ENCODE measurements at regions not wholly inside any gene's neighbourhood (a gene's known extent, or its start where the extent isn't known, plus 50 kb on each side); places are given as distances from the start of the nearest gene placed in this dataset.

DNA sequence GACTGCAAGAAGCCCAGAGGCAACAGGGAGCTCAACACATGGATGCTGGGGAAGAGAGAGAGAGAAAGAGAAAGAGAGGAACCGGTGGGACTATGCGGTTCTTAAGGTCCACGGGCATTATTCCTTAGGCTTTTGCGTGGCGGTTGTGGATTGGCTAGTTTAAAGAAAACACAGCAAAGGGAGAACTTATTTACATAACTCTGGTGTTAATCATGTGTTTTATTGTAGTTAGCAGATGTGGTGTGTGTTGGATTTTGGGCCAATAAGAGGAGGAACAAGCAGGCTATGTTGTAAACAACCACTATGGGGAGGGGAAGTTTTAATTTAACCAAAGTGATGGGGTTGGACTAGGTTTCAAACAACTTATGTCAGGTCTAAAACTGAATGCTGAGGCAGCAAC, 275.3 kb upstream of the KLF12 start:
- Histone ChIP-seq H4K20me1 (ENCODE audit: insufficient read depth, low read length) (no peaks in the 10 kb centered on the region), H3K4me2 (replicated peaks; ENCODE audit: extremely low read depth, low read length, poor library complexity, severe bottlenecking) (no peak overlapping the region), H3K36me3 (replicated peaks in 1 of 2; ENCODE audit: control insufficient read depth in 1 of 2, insufficient read depth in 2 of 2, low read length in 2 of 2) (no peaks in the 10 kb centered on the region), H3K9ac (ENCODE audit: insufficient read depth, low read length, poor library complexity, severe bottlenecking) (no peak overlapping the region), H3K9me3 (replicated peaks in 1 of 2; ENCODE audit: control insufficient read depth in 1 of 2, insufficient read depth in 1 of 2, low read length in 2 of 2) (peaks cover 15 to 21% of the 10 kb centered on the region in 2 donors), H3K4me3 (replicated peaks in 1 of 3; ENCODE audit: low read depth in 2 of 3, low read length in 3 of 3) (no peak overlapping the region), H3K27me3 (ENCODE audit: control insufficient read depth in 2 of 2, insufficient read depth in 2 of 2, low read length in 2 of 2) (no peaks in the 10 kb centered on the region), H3K27ac (ENCODE audit: low read depth in 1 of 2, low read length in 2 of 2) (no peak overlapping the region), H3K4me1 (ENCODE audit: control insufficient read depth in 1 of 2, insufficient read depth in 2 of 2, low read length in 2 of 2) (no peaks in the 10 kb centered on the region), H2AFZ (ENCODE audit: insufficient read depth, low read depth, low read length, poor library complexity, severe bottlenecking) (no peak overlapping the region), H3K79me2 (ENCODE audit: insufficient read depth, low read length) (no peaks in the 10 kb centered on the region)
- peaks cover 3 to 24% (median 13%) of the 10 kb centered on the region in 7 donors for H3K9me3 Mint-ChIP-seq
- H3K27me3 Mint-ChIP-seq (ENCODE audit: low read depth in 3 of 3), result peaks cover 0 to 2% (median 0%) of the 10 kb centered on the region in 3 donors
- intact Hi-C loops (cut with micrococcal nuclease), result no loop called here
- H3K36me3 Mint-ChIP-seq, result no peaks in the 10 kb centered on the region
- TF ChIP-seq, protein P1, sequence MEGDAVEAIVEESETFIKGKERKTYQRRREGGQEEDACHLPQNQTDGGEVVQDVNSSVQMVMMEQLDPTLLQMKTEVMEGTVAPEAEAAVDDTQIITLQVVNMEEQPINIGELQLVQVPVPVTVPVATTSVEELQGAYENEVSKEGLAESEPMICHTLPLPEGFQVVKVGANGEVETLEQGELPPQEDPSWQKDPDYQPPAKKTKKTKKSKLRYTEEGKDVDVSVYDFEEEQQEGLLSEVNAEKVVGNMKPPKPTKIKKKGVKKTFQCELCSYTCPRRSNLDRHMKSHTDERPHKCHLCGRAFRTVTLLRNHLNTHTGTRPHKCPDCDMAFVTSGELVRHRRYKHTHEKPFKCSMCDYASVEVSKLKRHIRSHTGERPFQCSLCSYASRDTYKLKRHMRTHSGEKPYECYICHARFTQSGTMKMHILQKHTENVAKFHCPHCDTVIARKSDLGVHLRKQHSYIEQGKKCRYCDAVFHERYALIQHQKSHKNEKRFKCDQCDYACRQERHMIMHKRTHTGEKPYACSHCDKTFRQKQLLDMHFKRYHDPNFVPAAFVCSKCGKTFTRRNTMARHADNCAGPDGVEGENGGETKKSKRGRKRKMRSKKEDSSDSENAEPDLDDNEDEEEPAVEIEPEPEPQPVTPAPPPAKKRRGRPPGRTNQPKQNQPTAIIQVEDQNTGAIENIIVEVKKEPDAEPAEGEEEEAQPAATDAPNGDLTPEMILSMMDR (IDR thresholded peaks at IDR 0.05), result no peak
- H3K4me1 Mint-ChIP-seq, result no peaks in the 10 kb centered on the region
- H3K27ac Mint-ChIP-seq, result no peak overlapping the region
- WGBS (ENCODE audit: insufficient coverage), result 100% methylated on average over 2 of the region's 5 CpGs
- no peak for DNase-seq
- H3K4me3 Mint-ChIP-seq, result no peak overlapping the region

DNA sequence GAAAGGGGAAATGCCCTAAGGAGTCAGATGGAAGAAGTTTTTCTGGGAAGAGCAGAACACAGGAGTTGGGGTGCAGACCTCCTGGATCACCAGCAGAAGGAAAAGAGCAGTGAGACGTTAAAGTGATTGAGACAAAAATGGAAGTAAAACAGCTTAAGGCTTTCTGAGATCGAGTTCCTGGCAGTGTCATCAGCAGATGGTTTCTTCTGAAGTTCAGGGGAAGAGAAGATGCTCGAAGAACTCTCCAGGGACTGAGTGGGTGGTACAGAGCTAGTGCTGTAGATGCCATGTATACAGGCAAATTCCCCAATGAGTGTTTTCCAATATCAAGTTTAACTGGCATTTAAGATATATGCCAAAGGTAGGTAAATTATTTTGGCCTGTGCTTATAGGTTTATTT, 272.2 kb upstream of the KLF12 start:
- Histone ChIP-seq H3K9ac (ENCODE audit: insufficient read depth, low read length, poor library complexity, severe bottlenecking) (no peak overlapping the region), H2AFZ (ENCODE audit: insufficient read depth, low read depth, low read length, poor library complexity, severe bottlenecking) (no peak overlapping the region), H3K4me1 (ENCODE audit: control insufficient read depth in 1 of 2, insufficient read depth in 2 of 2, low read length in 2 of 2) (no peaks in the 10 kb centered on the region), H3K79me2 (ENCODE audit: insufficient read depth, low read length) (no peaks in the 10 kb centered on the region), H3K27ac (ENCODE audit: low read depth in 1 of 2, low read length in 2 of 2) (no peak overlapping the region), H3K4me2 (replicated peaks; ENCODE audit: extremely low read depth, low read length, poor library complexity, severe bottlenecking) (no peak overlapping the region), H4K20me1 (ENCODE audit: insufficient read depth, low read length) (no peaks in the 10 kb centered on the region), H3K9me3 (replicated peaks in 1 of 2; ENCODE audit: control insufficient read depth in 1 of 2, insufficient read depth in 1 of 2, low read length in 2 of 2) (peaks cover 8 to 11% of the 10 kb centered on the region in 2 donors), H3K4me3 (replicated peaks in 1 of 3; ENCODE audit: low read depth in 2 of 3, low read length in 3 of 3) (no peak overlapping the region), H3K36me3 (replicated peaks in 1 of 2; ENCODE audit: control insufficient read depth in 1 of 2, insufficient read depth in 2 of 2, low read length in 2 of 2) (no peaks in the 10 kb centered on the region), H3K27me3 (ENCODE audit: control insufficient read depth in 2 of 2, insufficient read depth in 2 of 2, low read length in 2 of 2) (no peaks in the 10 kb centered on the region)
- WGBS (ENCODE audit: insufficient coverage), result 67% methylated on average over 1 of the region's 3 CpGs
- no peak overlapping the region for H3K27ac Mint-ChIP-seq
- no peaks in the 10 kb centered on the region for H3K4me1 Mint-ChIP-seq
- intact Hi-C loops (cut with micrococcal nuclease), result no loop called here
- no peak for DNase-seq
- H3K36me3 Mint-ChIP-seq, result no peaks in the 10 kb centered on the region
- TF ChIP-seq, protein P1 (IDR thresholded peaks at IDR 0.05), result no peak
- H3K9me3 Mint-ChIP-seq, result peaks cover 0 to 18% (median 8%) of the 10 kb centered on the region in 7 donors
- peaks cover 0 to 2% (median 0%) of the 10 kb centered on the region in 3 donors for H3K27me3 Mint-ChIP-seq (ENCODE audit: low read depth in 3 of 3)
- H3K4me3 Mint-ChIP-seq, result no peak overlapping the region

Data from CD14-positive monocyte (primary cell).